Brain microvascular endothelial cell (primary cell): ENCODE measurements at regions not wholly inside any gene's neighbourhood (a gene's known extent, or its start where the extent isn't known, plus 50 kb on each side); places are given as distances from the start of the nearest gene placed in this dataset.

ENCODE experiments used
- DNase-seq: peaks from one replicate; pipeline ENCODE4 v3.0.0-alpha.2; 2020
- H3K27ac ChIP-seq: fragments of 250-450 bp; sonication (Bioruptor Pico); 2 replicates; pipeline ENCODE4 v1.5.1; 2020; ENCODE audit warnings: mild to moderate bottlenecking, moderate library complexity
- H3K27me3 ChIP-seq: fragments of 250-450 bp; sonication (Bioruptor Pico); replicated peaks from 2 replicates; pipeline ENCODE4 v1.5.1; 2020; ENCODE audit warnings: mild to moderate bottlenecking
- H3K36me3 ChIP-seq: fragments of 250-450 bp; sonication (Bioruptor Pico); replicated peaks from 2 replicates; pipeline ENCODE4 v1.5.1; 2020; ENCODE audit warnings: mild to moderate bottlenecking
- H3K4me3 ChIP-seq: 2 replicates; pipeline ENCODE4 v1.5.1; 2011; ENCODE audit warnings: low read depth, mild to moderate bottlenecking, control low read depth, low read length, moderate library complexity
- in situ Hi-C: cut with HindIII; loops from 2 replicates; pipeline ENCODE4 v1.10.0; 2017; ENCODE audit warnings: low sequenced_read_pairs, low pct_ligation_motif_present
- TF ChIP-seq, protein P1 (sequence below): IDR thresholded peaks from 2 replicates; pipeline ENCODE4 v1.5.1; 2011; ENCODE audit warnings: low read depth, mild to moderate bottlenecking, moderate library complexity, low read length, control low read depth, inconsistent platforms; ENCODE audit errors: missing control alignments

DNA sequence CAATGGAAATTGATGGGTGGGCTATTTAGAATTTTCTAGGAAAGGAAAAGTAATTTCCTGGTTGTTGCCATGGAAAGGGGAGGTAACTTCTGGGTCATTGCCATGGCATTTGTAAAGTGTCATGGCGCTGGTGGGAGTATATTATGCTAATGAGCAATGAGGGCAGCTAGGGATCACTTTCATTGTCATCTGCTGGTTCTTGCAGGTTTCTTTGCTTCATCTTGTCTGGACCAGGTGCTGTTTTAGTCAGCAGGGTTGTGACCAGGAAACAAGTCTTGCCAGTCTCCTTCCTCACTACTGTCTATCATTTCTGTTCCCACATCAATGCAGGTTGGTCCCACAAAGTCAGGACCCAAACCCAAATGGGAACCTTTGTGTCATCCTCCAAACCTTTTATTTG, 237.6 kb upstream of the C11orf87 start:
- TF ChIP-seq, protein P1, sequence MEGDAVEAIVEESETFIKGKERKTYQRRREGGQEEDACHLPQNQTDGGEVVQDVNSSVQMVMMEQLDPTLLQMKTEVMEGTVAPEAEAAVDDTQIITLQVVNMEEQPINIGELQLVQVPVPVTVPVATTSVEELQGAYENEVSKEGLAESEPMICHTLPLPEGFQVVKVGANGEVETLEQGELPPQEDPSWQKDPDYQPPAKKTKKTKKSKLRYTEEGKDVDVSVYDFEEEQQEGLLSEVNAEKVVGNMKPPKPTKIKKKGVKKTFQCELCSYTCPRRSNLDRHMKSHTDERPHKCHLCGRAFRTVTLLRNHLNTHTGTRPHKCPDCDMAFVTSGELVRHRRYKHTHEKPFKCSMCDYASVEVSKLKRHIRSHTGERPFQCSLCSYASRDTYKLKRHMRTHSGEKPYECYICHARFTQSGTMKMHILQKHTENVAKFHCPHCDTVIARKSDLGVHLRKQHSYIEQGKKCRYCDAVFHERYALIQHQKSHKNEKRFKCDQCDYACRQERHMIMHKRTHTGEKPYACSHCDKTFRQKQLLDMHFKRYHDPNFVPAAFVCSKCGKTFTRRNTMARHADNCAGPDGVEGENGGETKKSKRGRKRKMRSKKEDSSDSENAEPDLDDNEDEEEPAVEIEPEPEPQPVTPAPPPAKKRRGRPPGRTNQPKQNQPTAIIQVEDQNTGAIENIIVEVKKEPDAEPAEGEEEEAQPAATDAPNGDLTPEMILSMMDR: no peak
- in situ Hi-C loops: no loop called here
- Histone ChIP-seq H3K4me3 (no peak overlapping the region), H3K36me3 (no peaks in the 10 kb centered on the region), H3K27ac (no peak overlapping the region), H3K27me3 (no peaks in the 10 kb centered on the region)
- DNase-seq: no peak

DNA sequence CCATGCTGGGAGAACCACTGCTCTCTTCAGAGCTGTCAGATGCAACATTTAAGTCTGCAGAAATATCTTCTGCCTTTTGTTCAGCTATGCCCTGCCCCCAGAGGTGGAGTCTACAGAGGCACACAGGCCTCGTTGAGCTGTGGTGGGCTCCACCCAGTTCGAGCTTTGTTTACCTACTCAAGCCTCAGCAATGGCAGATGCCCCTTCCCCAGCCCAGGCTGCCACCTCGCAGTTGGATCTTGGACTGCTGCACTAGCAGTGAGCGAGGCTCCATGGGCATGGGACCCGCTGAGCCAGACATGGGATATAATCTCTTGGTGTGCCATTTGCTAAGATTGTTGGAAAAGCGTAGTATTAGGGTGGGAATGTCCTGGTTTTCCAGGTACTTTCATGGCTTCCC, 229.1 kb upstream of the C11orf87 start:
- TF ChIP-seq, protein P1: no peak
- no peak for DNase-seq
- Histone ChIP-seq H3K36me3 (no peaks in the 10 kb centered on the region), H3K27ac (no peak overlapping the region), H3K27me3 (no peaks in the 10 kb centered on the region), H3K4me3 (no peak overlapping the region)
- in situ Hi-C loops: no loop called here

DNA sequence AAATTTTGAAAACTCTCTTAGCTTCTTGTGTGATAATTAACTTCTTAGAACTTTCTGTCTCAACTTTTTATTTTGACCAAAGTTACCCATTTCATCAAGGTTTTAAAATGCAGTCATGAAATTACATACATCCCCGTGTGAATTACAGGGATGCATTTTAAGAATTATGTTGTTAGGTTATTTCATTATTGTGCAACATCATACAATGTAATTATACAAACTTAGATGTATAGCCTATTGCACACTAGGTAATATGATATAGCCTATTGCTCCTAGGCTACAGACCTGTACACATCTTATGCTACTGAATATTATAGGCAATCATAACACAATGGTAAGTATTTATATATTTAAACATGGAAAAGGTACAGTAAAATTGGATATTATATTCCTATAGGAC, 228.1 kb upstream of the C11orf87 start:
- Histone ChIP-seq H3K36me3 (no peaks in the 10 kb centered on the region), H3K27me3 (no peaks in the 10 kb centered on the region), H3K4me3 (no peak overlapping the region), H3K27ac (no peak overlapping the region)
- DNase-seq: no peak
- in situ Hi-C loops: no loop called here
- TF ChIP-seq, protein P1: no peak

DNA sequence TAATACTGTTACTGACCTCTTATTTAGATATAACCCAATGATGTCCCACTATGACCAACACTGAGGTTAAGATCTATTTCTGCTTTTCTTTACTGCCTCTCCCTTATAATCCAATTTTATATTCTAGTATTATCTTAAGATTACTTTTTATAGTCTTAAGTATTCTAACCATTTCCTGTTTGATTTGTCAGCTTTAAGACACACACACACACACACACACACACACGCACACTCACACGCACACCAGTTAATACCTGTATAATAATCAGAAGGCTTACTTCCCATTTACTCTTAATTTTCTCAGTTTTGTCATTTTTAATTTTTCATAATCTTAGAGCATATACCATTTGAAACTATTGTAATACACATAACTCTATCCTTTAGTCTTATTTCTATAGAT, 226.0 kb upstream of the C11orf87 start:
- Histone ChIP-seq H3K27ac (no peak overlapping the region), H3K36me3 (no peaks in the 10 kb centered on the region), H3K4me3 (no peak overlapping the region), H3K27me3 (no peaks in the 10 kb centered on the region)
- in situ Hi-C loops: no loop called here
- TF ChIP-seq, protein P1: no peak
- peak; percentile 25 for DNase-seq

DNA sequence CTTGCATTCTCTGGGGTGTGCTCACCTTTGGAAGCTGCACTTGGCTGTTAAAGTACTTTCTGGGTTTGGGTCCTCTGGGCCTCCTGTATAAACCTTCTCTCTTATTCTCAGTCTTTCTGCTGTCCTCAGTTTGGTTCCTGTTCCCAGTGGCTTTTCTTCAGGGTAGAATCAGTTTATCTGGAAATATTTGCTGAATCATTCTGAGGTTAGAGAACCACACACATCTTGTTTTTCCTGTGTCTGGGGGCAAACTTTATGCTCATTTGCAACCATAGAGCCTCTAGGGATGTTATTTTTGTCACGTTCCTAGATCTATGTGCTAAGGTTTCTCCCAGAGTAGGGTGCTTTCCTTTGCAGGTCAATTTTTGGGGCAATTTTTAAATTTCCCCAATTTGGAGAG, 224.3 kb upstream of the C11orf87 start:
- H3K27me3 ChIP-seq: no peaks in the 10 kb centered on the region
- H3K36me3 ChIP-seq: no peaks in the 10 kb centered on the region
- in situ Hi-C loops: no loop called here
- DNase-seq: peak; percentile 57
- TF ChIP-seq, protein P1: no peak
- no peak overlapping the region for H3K4me3 ChIP-seq
- peak overlapping the region; percentile 76 for H3K27ac ChIP-seq

DNA sequence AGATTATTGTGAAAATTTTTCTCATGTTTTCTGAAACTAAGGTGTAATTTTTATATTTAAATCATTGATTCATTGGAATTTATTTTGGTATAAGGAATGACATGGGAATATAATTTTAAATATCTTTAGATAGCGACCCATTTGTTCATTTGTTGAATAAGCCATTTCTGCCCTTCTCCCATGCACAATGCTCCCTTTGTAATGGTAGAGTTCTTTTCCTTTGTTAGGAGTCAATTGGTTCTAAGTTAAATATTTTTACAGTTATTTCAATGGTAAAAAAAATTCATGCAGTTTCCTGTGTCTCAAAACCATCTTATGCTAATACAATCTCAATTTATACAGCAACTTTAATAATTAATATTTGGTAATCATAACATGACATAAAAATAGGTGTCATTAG, 218.8 kb upstream of the C11orf87 start:
- Histone ChIP-seq H3K36me3 (no peaks in the 10 kb centered on the region), H3K4me3 (no peak overlapping the region), H3K27ac (no peak overlapping the region), H3K27me3 (no peaks in the 10 kb centered on the region)
- TF ChIP-seq, protein P1: no peak
- in situ Hi-C loops: no loop called here
- DNase-seq: no peak
